Stimulated activated memory B cell treated with anti-CD40 and anti-IgM and Interleukin-4, amounts not matched to agents 10 μg/mL and 1 μg/mL and 100 μg/mL, for 72 hours (primary cell): ENCODE measurements at regions not wholly inside any gene's neighbourhood (a gene's known extent, or its start where the extent isn't known, plus 50 kb on each side); places are given as distances from the start of the nearest gene placed in this dataset.

Experiments
- ATAC-seq: fragments of 150-1000 bp; cut with Tn5 transposase; 2 replicates; pipeline ENCODE4 v1.10.0; 2021
- H3K27ac Mint-ChIP-seq: one replicate; pipeline ENCODE4 v1.8.0; 2022; ENCODE audit warnings: mild to moderate bottlenecking, mixed read lengths
- H3K27me3 Mint-ChIP-seq: one replicate; pipeline ENCODE4 v1.8.0; 2022; ENCODE audit warnings: mixed read lengths
- H3K36me3 Mint-ChIP-seq: one replicate; pipeline ENCODE4 v1.8.0; 2022; ENCODE audit warnings: mixed read lengths
- H3K4me1 Mint-ChIP-seq: one replicate; pipeline ENCODE4 v1.8.0; 2022; ENCODE audit warnings: mixed read lengths
- H3K4me3 Mint-ChIP-seq: one replicate; pipeline ENCODE4 v1.8.0; 2022; ENCODE audit warnings: mild to moderate bottlenecking, moderate library complexity, mixed read lengths
- H3K9me3 Mint-ChIP-seq: one replicate; pipeline ENCODE4 v1.8.0; 2022; ENCODE audit warnings: mixed read lengths

- H3K27me3 Mint-ChIP-seq, result peaks cover 54% of the 10 kb centered on the region
- no peak for ATAC-seq
- H3K27ac Mint-ChIP-seq, result no peak overlapping the region
- H3K4me1 Mint-ChIP-seq, result no peaks in the 10 kb centered on the region
- H3K4me3 Mint-ChIP-seq, result no peak overlapping the region
- H3K36me3 Mint-ChIP-seq, result no peaks in the 10 kb centered on the region
- H3K9me3 Mint-ChIP-seq, result peaks cover 2% of the 10 kb centered on the region
These were observed 77.8 kb upstream of the SHB start for GRCh38 chr9:38146844-38147243.

- Mint-ChIP-seq H3K27ac (no peak overlapping the region), H3K9me3 (peaks cover 2% of the 10 kb centered on the region), H3K4me3 (no peak overlapping the region), H3K4me1 (no peaks in the 10 kb centered on the region), H3K36me3 (no peaks in the 10 kb centered on the region), H3K27me3 (peaks cover 61% of the 10 kb centered on the region)
- ATAC-seq, result peak; percentile 32
These were observed 76.6 kb upstream of the SHB start for GRCh38 chr9:38145526-38146053.

GRCh38 chr9:38144421-38144820, 75.4 kb upstream of the SHB start:
- H3K9me3 Mint-ChIP-seq, result peaks cover 2% of the 10 kb centered on the region
- H3K27ac Mint-ChIP-seq, result no peak overlapping the region
- no peak overlapping the region for H3K4me3 Mint-ChIP-seq
- peaks cover 51% of the 10 kb centered on the region for H3K27me3 Mint-ChIP-seq
- no peak for ATAC-seq
- H3K4me1 Mint-ChIP-seq, result no peaks in the 10 kb centered on the region
- H3K36me3 Mint-ChIP-seq, result no peaks in the 10 kb centered on the region

GRCh38 chr9:38141746-38142591, 72.9 kb upstream of the SHB start:
- no peak for ATAC-seq
- no peaks in the 10 kb centered on the region for H3K4me1 Mint-ChIP-seq
- H3K36me3 Mint-ChIP-seq, result no peaks in the 10 kb centered on the region
- no peak overlapping the region for H3K4me3 Mint-ChIP-seq
- peaks cover 50% of the 10 kb centered on the region for H3K27me3 Mint-ChIP-seq
- peaks cover 2% of the 10 kb centered on the region for H3K9me3 Mint-ChIP-seq
- no peak overlapping the region for H3K27ac Mint-ChIP-seq

DNA sequence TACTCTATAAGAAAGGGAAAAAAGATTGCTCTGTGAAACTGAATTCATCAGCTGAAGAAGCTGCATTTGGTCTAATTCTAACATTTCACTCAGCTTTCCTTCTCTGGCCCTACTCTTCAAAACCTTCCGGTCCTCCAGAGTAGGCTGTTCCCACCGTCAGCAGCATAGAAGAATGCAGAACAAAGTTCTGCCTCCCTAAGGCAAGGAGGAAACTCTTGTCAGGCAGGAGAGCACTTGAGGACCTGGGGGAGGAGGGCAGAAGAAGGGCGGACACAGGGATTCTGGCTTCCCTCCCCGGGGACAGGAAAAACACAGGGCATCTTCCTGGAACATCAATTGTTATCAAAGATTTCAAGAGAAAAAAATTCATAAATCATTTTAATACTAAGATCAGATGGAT, 69.2 kb upstream of the SHB start:
- no peaks in the 10 kb centered on the region for H3K9me3 Mint-ChIP-seq
- ATAC-seq, result no peak
- H3K27ac Mint-ChIP-seq, result no peak overlapping the region
- H3K4me1 Mint-ChIP-seq, result no peaks in the 10 kb centered on the region
- H3K27me3 Mint-ChIP-seq, result peaks cover 64% of the 10 kb centered on the region
- no peak overlapping the region for H3K4me3 Mint-ChIP-seq
- no peaks in the 10 kb centered on the region for H3K36me3 Mint-ChIP-seq

GRCh38 chr9:38137342-38137741, 68.3 kb upstream of the SHB start:
- Mint-ChIP-seq H3K27ac (no peak overlapping the region), H3K27me3 (peaks cover 65% of the 10 kb centered on the region), H3K36me3 (no peaks in the 10 kb centered on the region), H3K4me3 (no peak overlapping the region), H3K4me1 (no peaks in the 10 kb centered on the region), H3K9me3 (no peaks in the 10 kb centered on the region)
- no peak for ATAC-seq

DNA sequence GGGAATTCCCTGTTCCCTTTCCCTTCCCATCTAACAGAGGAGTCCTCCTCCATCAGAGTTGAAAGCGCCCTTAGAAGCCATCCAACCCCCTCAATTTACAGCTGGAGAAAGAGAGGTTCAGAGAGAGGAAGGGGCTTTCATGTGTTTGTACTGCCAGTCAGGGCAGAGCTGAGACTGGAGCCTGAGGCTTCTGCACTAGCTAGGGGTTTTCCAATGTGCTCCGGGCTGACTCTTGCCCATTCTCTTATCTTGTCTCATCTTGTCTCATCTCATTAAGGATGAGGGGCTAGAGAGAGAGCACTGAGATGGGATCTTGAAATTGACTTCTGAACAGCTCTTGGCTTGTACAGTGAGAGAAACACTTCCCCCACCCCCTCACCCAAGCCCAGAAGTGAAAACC, 67.4 kb upstream of the SHB start:
- H3K4me3 Mint-ChIP-seq, result no peak overlapping the region
- no peaks in the 10 kb centered on the region for H3K36me3 Mint-ChIP-seq
- no peaks in the 10 kb centered on the region for H3K4me1 Mint-ChIP-seq
- H3K27me3 Mint-ChIP-seq, result peaks cover 57% of the 10 kb centered on the region
- no peaks in the 10 kb centered on the region for H3K9me3 Mint-ChIP-seq
- no peak for ATAC-seq
- H3K27ac Mint-ChIP-seq, result no peak overlapping the region

DNA sequence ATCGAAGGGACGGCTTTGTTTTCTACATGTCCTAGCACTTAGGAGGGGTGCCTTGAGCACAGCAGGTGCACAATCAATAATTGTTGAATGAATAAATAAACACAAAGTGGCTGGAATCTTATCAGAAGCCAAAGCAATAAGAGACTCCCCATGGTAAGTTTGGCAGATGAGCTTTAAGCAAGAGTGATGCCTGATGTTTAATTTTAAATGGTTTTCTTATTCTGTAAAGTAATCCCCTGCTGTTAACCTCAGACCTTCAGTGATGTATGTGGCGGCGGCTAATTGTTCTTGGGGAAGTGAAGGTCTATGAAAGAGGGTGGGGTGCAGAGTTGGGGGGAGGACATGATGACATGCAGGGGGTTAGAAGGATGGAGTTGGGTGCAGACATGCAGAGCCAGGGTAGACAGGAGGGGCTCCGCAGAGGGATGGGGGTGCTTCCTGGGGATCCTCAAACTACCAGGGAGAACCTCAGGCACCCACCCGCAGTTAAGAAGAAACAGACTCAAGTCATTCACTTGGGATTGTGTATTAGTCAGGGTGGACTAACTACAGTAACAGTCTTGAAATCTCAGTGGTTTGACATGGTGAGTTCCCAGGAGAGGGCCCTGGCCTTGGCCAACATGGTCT, 65.7 kb upstream of the SHB start:
- H3K27me3 Mint-ChIP-seq, result peaks cover 48% of the 10 kb centered on the region
- H3K9me3 Mint-ChIP-seq, result no peaks in the 10 kb centered on the region
- no peak overlapping the region for H3K4me3 Mint-ChIP-seq
- H3K36me3 Mint-ChIP-seq, result no peaks in the 10 kb centered on the region
- no peak overlapping the region for H3K27ac Mint-ChIP-seq
- ATAC-seq, result no peak
- no peaks in the 10 kb centered on the region for H3K4me1 Mint-ChIP-seq

GRCh38 chr9:38133595-38133994, 64.6 kb upstream of the SHB start:
- no peak overlapping the region for H3K4me3 Mint-ChIP-seq
- ATAC-seq, result no peak
- H3K27me3 Mint-ChIP-seq, result peaks cover 42% of the 10 kb centered on the region
- no peak overlapping the region for H3K27ac Mint-ChIP-seq
- no peaks in the 10 kb centered on the region for H3K36me3 Mint-ChIP-seq
- no peaks in the 10 kb centered on the region for H3K9me3 Mint-ChIP-seq
- no peaks in the 10 kb centered on the region for H3K4me1 Mint-ChIP-seq

DNA sequence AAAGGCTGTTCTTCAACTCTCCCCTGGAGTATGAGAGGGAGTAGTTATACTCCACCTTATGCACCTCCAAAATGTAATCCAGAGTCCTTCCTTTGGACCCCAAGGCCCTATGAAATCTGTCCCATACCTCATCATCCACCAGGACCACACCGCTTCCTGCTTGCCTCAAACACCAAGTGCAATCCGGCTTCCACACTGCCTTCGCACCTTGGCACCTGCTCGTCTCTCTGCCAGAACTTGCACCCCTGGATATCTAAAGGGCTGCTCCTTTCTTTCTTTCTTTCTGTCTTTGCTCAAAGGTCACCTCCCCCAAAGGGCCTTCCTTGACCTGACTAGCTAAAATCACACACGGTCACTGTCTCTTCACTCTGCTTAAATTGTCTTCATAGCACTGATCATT, 63.9 kb upstream of the SHB start:
- no peak overlapping the region for H3K27ac Mint-ChIP-seq

DNA sequence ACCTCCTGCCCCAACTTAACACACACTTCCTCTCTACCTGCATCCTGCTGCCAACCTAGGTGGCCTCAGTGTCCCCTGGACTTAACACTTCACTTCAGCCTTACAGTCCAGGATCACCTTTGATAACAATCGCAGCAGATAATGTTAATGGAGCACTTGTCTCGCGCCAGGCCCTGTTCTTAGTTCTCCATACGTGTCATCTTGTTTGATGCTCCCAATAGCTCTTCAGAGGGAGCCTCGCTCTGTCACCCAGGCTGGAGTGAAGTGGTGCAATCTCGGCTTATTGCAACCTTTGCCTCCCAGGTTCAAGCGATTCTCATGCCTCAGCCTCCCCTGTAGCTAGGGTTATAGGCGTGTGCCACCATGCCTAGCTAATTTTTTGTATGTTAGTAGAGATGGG, 62.7 kb upstream of the SHB start:
- Mint-ChIP-seq H3K4me1 (no peaks in the 10 kb centered on the region), H3K4me3 (no peak overlapping the region), H3K36me3 (no peaks in the 10 kb centered on the region), H3K27me3 (peaks cover 35% of the 10 kb centered on the region), H3K27ac (no peak overlapping the region), H3K9me3 (no peaks in the 10 kb centered on the region)
- ATAC-seq, result no peak

More for the DNA sequence above, 63.9 kb upstream of the SHB start:
- no peak overlapping the region for H3K4me3 Mint-ChIP-seq
- H3K4me1 Mint-ChIP-seq, result no peaks in the 10 kb centered on the region
- H3K9me3 Mint-ChIP-seq, result no peaks in the 10 kb centered on the region
- no peak for ATAC-seq
- H3K27me3 Mint-ChIP-seq, result peaks cover 36% of the 10 kb centered on the region
- H3K36me3 Mint-ChIP-seq, result no peaks in the 10 kb centered on the region

- Mint-ChIP-seq H3K4me1 (no peaks in the 10 kb centered on the region), H3K36me3 (no peaks in the 10 kb centered on the region), H3K27me3 (peaks cover 41% of the 10 kb centered on the region), H3K4me3 (no peak overlapping the region), H3K27ac (no peak overlapping the region), H3K9me3 (no peaks in the 10 kb centered on the region)
- peak; percentile 61 for ATAC-seq
These were observed 61.7 kb upstream of the SHB start for GRCh38 chr9:38130724-38131123.

DNA sequence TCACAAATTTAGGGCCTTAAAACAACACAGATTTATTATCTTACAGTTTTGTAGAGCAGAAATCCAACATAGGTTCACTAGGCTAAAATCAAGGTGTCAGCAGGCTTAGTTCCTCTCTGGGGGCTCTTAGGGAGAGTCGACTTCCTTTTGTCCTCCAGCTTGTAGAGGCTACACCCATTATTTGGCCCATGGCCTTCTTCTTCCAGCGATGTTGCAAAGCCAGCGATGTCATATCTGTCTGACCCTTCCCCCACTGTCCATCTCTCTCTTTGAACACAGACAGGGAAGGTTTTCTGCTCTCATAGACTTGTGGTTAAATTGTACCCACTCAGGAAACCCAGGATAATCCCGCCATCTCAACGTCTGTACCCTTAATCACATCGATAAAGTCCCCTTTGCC, 60.3 kb upstream of the SHB start:
- H3K4me1 Mint-ChIP-seq, result no peaks in the 10 kb centered on the region
- no peak overlapping the region for H3K27ac Mint-ChIP-seq
- ATAC-seq, result no peak
- no peaks in the 10 kb centered on the region for H3K9me3 Mint-ChIP-seq
- H3K4me3 Mint-ChIP-seq, result no peak overlapping the region
- H3K36me3 Mint-ChIP-seq, result no peaks in the 10 kb centered on the region
- peaks cover 42% of the 10 kb centered on the region for H3K27me3 Mint-ChIP-seq

DNA sequence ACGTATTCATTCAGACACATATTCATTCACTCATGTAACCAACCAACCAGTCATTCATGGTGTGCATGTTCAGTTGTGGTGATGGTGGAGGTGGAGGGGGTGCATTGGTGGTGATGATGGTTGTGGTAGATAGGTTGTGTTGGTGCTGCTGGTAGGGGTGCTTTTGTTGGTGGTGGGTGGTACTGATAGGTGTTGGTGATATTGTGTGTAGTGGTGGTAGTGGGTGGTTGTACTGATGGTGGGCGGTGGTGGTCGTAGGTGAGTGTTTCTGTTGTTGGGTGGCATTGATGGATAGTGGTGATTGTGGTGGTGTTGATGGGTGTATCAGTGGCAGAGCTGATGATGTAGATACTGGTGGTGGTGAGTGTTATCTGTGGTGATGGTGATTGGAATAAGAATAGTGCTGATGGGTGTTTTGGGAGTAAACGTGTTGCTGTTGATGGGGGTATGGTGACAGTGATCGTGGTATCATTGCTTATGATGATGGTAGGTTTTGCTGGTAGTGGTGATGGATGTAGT, 59.8 kb upstream of the SHB start:
- Mint-ChIP-seq H3K9me3 (no peaks in the 10 kb centered on the region), H3K27ac (no peak overlapping the region), H3K4me1 (no peaks in the 10 kb centered on the region), H3K4me3 (no peak overlapping the region), H3K36me3 (no peaks in the 10 kb centered on the region), H3K27me3 (peaks cover 42% of the 10 kb centered on the region)
- ATAC-seq, result no peak

DNA sequence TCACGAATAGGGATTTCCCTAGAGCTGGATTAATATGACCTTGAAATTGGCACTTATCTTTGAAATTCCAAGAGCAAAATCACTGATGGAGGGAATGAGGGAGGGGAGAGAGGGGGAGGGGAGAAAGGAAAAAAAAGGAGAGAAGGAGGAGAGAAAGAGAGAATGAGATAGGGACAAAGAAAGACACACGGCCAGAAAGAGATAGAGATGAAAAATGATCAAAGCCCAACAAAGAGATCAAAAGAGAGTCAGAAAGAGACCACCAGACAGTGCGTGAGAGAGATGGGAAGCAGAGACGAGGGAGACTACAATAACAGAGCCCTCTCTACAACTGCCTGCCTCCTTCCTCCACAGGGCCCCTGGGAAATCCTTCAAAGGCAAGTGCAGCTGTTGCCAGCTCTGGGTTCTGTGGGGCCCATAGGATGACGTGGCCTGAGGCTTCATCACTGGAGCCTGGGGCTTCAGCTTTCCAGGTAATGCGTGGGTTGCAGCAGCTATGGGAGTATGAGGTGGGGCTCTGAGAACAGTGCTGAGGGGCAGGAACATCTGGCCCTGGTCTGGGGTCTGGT, 58.3 kb upstream of the SHB start:
- no peak for ATAC-seq
- no peaks in the 10 kb centered on the region for H3K36me3 Mint-ChIP-seq
- no peaks in the 10 kb centered on the region for H3K9me3 Mint-ChIP-seq
- H3K4me3 Mint-ChIP-seq, result no peak overlapping the region
- H3K27ac Mint-ChIP-seq, result no peak overlapping the region
- no peaks in the 10 kb centered on the region for H3K4me1 Mint-ChIP-seq
- H3K27me3 Mint-ChIP-seq, result peaks cover 34% of the 10 kb centered on the region
